KOPT-K1 (cell line): ENCODE measurements at regions not wholly inside any gene's neighbourhood (a gene's known extent, or its start where the extent isn't known, plus 50 kb on each side); places are given as distances from the start of the nearest gene placed in this dataset.
"Not testable (repeated sequence)": the region's sequence is repeated elsewhere in the genome, so short reads cannot be mapped to it uniquely, and the experiment has no call there.

Experiments
- H3K27ac ChIP-seq: fragments of 200-600 bp; sonication (generic); 2 replicates; pipeline ENCODE4 v1.5.1; 2016; ENCODE audit warnings: antibody characterized with exemption, mild to moderate bottlenecking, low read depth, low read length; ENCODE audit not compliant: poor library complexity, severe bottlenecking
- H3K36me3 ChIP-seq: fragments of 200-600 bp; sonication (generic); 2 replicates; pipeline ENCODE4 v1.5.1; 2017; ENCODE audit warnings: antibody characterized with exemption, mild to moderate bottlenecking, low read length, moderate library complexity; ENCODE audit not compliant: insufficient read depth
- H3K9me3 ChIP-seq: fragments of 200-600 bp; sonication (generic); 2 replicates; pipeline ENCODE4 v1.5.1; 2017; ENCODE audit warnings: antibody characterized with exemption, low read length, mild to moderate bottlenecking; ENCODE audit not compliant: insufficient read depth, poor library complexity, severe bottlenecking

- Histone ChIP-seq H3K9me3 (no peaks in the 10 kb centered on the region), H3K27ac (no peak overlapping the region), H3K36me3 (no peaks in the 10 kb centered on the region)
These were observed 213.4 kb upstream of the G2E3 start for GRCh38 chr14:30345511-30345910.

GRCh38 chr14:30348445-30348844 is 210.5 kb upstream of the G2E3 start:
- no peak overlapping the region for H3K27ac ChIP-seq
- no peaks in the 10 kb centered on the region for H3K36me3 ChIP-seq
- H3K9me3 ChIP-seq: no peaks in the 10 kb centered on the region

GRCh38 chr14:30349520-30349919 is 209.4 kb upstream of the G2E3 start:
- no peaks in the 10 kb centered on the region for H3K36me3 ChIP-seq
- H3K9me3 ChIP-seq: no peaks in the 10 kb centered on the region
- H3K27ac ChIP-seq: no peak overlapping the region

GRCh38 chr14:30354439-30354838 is 204.5 kb upstream of the G2E3 start:
- Histone ChIP-seq H3K9me3 (peaks cover 2% of the 10 kb centered on the region), H3K27ac (no peak overlapping the region), H3K36me3 (no peaks in the 10 kb centered on the region)

GRCh38 chr14:30355431-30355913 is 203.5 kb upstream of the G2E3 start:
- Histone ChIP-seq H3K36me3 (no peaks in the 10 kb centered on the region), H3K27ac (no peak overlapping the region), H3K9me3 (peaks cover 8% of the 10 kb centered on the region)

GRCh38 chr14:30356438-30357202 is 202.3 kb upstream of the G2E3 start:
- H3K36me3 ChIP-seq: no peaks in the 10 kb centered on the region
- no peak overlapping the region for H3K27ac ChIP-seq
- H3K9me3 ChIP-seq: peaks cover 8% of the 10 kb centered on the region

- Histone ChIP-seq H3K9me3 (peaks cover 8% of the 10 kb centered on the region), H3K36me3 (no peaks in the 10 kb centered on the region), H3K27ac (no peak overlapping the region)
These were observed 201.2 kb upstream of the G2E3 start for GRCh38 chr14:30357791-30358190.

GRCh38 chr14:30362369-30363218 is 196.4 kb upstream of the G2E3 start:
- H3K27ac ChIP-seq: no peak overlapping the region
- H3K36me3 ChIP-seq: no peaks in the 10 kb centered on the region
- H3K9me3 ChIP-seq: peaks cover 8% of the 10 kb centered on the region

GRCh38 chr14:30363219-30363880 is 195.6 kb upstream of the G2E3 start:
- not testable (repeated sequence) for H3K9me3 ChIP-seq, H3K36me3 ChIP-seq

GRCh38 chr14:30369502-30370180 is 189.3 kb upstream of the G2E3 start:
- Histone ChIP-seq H3K36me3 (no peaks in the 10 kb centered on the region), H3K27ac (no peak overlapping the region), H3K9me3 (no peaks in the 10 kb centered on the region)

More at GRCh38 chr14:30363219-30363880, 195.6 kb upstream of the G2E3 start:
- H3K27ac ChIP-seq: not testable (repeated sequence)

- Histone ChIP-seq H3K36me3 (no peaks in the 10 kb centered on the region), H3K27ac (no peak overlapping the region)
These were observed 185.9 kb upstream of the G2E3 start for GRCh38 chr14:30373053-30373452.

GRCh38 chr14:30373526-30373925 is 185.4 kb upstream of the G2E3 start:
- Histone ChIP-seq H3K36me3 (no peaks in the 10 kb centered on the region), H3K27ac (no peak overlapping the region), H3K9me3 (no peaks in the 10 kb centered on the region)

More at GRCh38 chr14:30373053-30373452, 185.9 kb upstream of the G2E3 start:
- no peaks in the 10 kb centered on the region for H3K9me3 ChIP-seq

GRCh38 chr14:30375296-30375892 is 183.6 kb upstream of the G2E3 start:
- no peaks in the 10 kb centered on the region for H3K9me3 ChIP-seq
- no peak overlapping the region for H3K27ac ChIP-seq
- H3K36me3 ChIP-seq: no peaks in the 10 kb centered on the region

- H3K9me3 ChIP-seq: no peaks in the 10 kb centered on the region
- no peaks in the 10 kb centered on the region for H3K36me3 ChIP-seq
- H3K27ac ChIP-seq: no peak overlapping the region
These were observed 177.0 kb upstream of the G2E3 start for GRCh38 chr14:30381861-30382480.
